GM23338 (cell line): ENCODE measurements at regions not wholly inside any gene's neighbourhood (a gene's known extent, or its start where the extent isn't known, plus 50 kb on each side); places are given as distances from the start of the nearest gene placed in this dataset.

Experiments
- ATAC-seq: fragments of 200-7000 bp; cut with Tn5 transposase; 3 replicates; pipeline ENCODE4 v1.9.1; 2020
- DNase-seq: peaks from one replicate; pipeline ENCODE4 v3.0.0-alpha.2; 2015; ENCODE audit warnings: low spot score
- H2AFZ ChIP-seq: fragments of 200-600 bp; sonication (generic); 2 replicates; pipeline ENCODE4 v1.8.0; 2016; ENCODE audit warnings: antibody characterized with exemption, mild to moderate bottlenecking, moderate library complexity
- H3F3A ChIP-seq: fragments of 200-600 bp; sonication (generic); replicated peaks from 2 replicates; pipeline ENCODE4 v1.8.0; 2017; ENCODE audit warnings: antibody characterized with exemption, mixed run types, low read depth
- H3K27ac ChIP-seq: fragments of 200-600 bp; sonication (generic); 2 replicates; pipeline ENCODE4 v1.6.1; 2016; ENCODE audit warnings: low read depth
- H3K27me3 ChIP-seq: fragments of 200-600 bp; sonication (generic); 2 replicates; pipeline ENCODE4 v1.8.0; 2016; ENCODE audit warnings: mild to moderate bottlenecking, mixed run types, moderate library complexity; ENCODE audit not compliant: insufficient read depth
- H3K36me3 ChIP-seq: fragments of 200-600 bp; sonication (generic); 2 replicates; pipeline ENCODE4 v1.8.0; 2016; ENCODE audit warnings: mild to moderate bottlenecking; ENCODE audit not compliant: insufficient read depth
- H3K4me1 ChIP-seq: fragments of 200-600 bp; sonication (generic); 2 replicates; pipeline ENCODE4 v1.8.0; 2016; ENCODE audit warnings: mild to moderate bottlenecking, moderate library complexity; ENCODE audit not compliant: insufficient read depth
- H3K4me2 ChIP-seq: fragments of 200-600 bp; sonication (generic); 2 replicates; pipeline ENCODE4 v1.7.1; 2017; ENCODE audit warnings: mixed run types
- H3K4me3 ChIP-seq: fragments of 200-600 bp; sonication (generic); 2 replicates; pipeline ENCODE4 v1.6.1; 2016; ENCODE audit warnings: mixed run types
- H3K79me2 ChIP-seq: fragments of 200-600 bp; sonication (generic); replicated peaks from 2 replicates; pipeline ENCODE4 v1.8.0; 2017; ENCODE audit warnings: mild to moderate bottlenecking; ENCODE audit not compliant: insufficient read depth
- H3K9me2 ChIP-seq: fragments of 200-600 bp; sonication (generic); 2 replicates; pipeline ENCODE4 v1.8.0; 2017; ENCODE audit not compliant: insufficient read depth
- H4K20me1 ChIP-seq: fragments of 200-600 bp; sonication (generic); replicated peaks from 2 replicates; pipeline ENCODE4 v1.8.0; 2017; ENCODE audit warnings: mild to moderate bottlenecking; ENCODE audit not compliant: insufficient read depth
- H3K27ac Mint-ChIP-seq: 2 replicates; pipeline ENCODE4 v1.8.0; 2020; ENCODE audit warnings: inconsistent platforms, mild to moderate bottlenecking, moderate library complexity, mixed read lengths
- H3K27me3 Mint-ChIP-seq: 3 replicates; pipeline ENCODE4 v1.8.0; 2022; ENCODE audit warnings: low read depth, mild to moderate bottlenecking, moderate library complexity, mixed read lengths, inconsistent platforms; ENCODE audit not compliant: insufficient read depth, poor library complexity
- H3K36me3 Mint-ChIP-seq: 3 replicates; pipeline ENCODE4 v1.8.0; 2021; ENCODE audit warnings: low read depth, mild to moderate bottlenecking, inconsistent platforms, moderate library complexity, mixed read lengths
- H3K4me1 Mint-ChIP-seq: 3 replicates; pipeline ENCODE4 v1.8.0; 2020; ENCODE audit warnings: mild to moderate bottlenecking, inconsistent platforms, mixed read lengths
- H3K4me3 Mint-ChIP-seq: 3 replicates; pipeline ENCODE4 v1.8.0; 2021; ENCODE audit warnings: moderate library complexity, mild to moderate bottlenecking, inconsistent platforms, mixed read lengths
- H3K9me3 Mint-ChIP-seq: 3 replicates; pipeline ENCODE4 v1.8.0; 2020; ENCODE audit warnings: moderate library complexity, mild to moderate bottlenecking, inconsistent platforms, mixed read lengths
- CTCF ChIP-seq, 2 experiments: fragments of 200-600 bp in 1 of 2; sonication (generic) in 1 of 2; conservative IDR thresholded peaks; 2 replicates each; pipeline versions ENCODE4 v1.5.1 to v1.6.1; 2016 to 2017; ENCODE audit warnings: antibody characterized with exemption in 2 of 2, low read depth in 2 of 2, mild to moderate bottlenecking in 2 of 2, moderate library complexity in 1 of 2
- ETS1 ChIP-seq: IDR thresholded peaks from 2 replicates; pipeline ENCODE4 v1.6.1; 2016; ENCODE audit warnings: antibody characterized with exemption
- EZH2 ChIP-seq: fragments of 200-600 bp; sonication (generic); IDR thresholded peaks from one replicate; pipeline ENCODE4 v1.8.0; 2017; ENCODE audit warnings: antibody characterized with exemption, mild to moderate bottlenecking, low read depth; ENCODE audit not compliant: unreplicated experiment
- POLR2AphosphoS5 ChIP-seq: IDR thresholded peaks from 2 replicates; pipeline ENCODE4 v1.6.1; 2016; ENCODE audit warnings: antibody characterized with exemption, low read depth
- REST ChIP-seq: IDR thresholded peaks from one replicate; pipeline ENCODE4 v1.6.1; 2018; ENCODE audit warnings: antibody characterized with exemption; ENCODE audit not compliant: unreplicated experiment
- STAT1 ChIP-seq: IDR thresholded peaks from one replicate; pipeline ENCODE4 v1.6.1; 2016; ENCODE audit warnings: antibody characterized with exemption; ENCODE audit not compliant: unreplicated experiment
- ZNF331 ChIP-seq: fragments of 250-450 bp; sonication (Bioruptor Pico); IDR thresholded peaks from 2 replicates; pipeline ENCODE4 v1.5.0; 2020; ENCODE audit warnings: low read depth, mild to moderate bottlenecking, moderate library complexity

GRCh38 chr21:35368326-35368725 is 319.2 kb upstream of the RUNX1 start:
- Histone ChIP-seq H3K4me1 (peaks cover 17% of the 10 kb centered on the region), H3K9me2 (peaks cover 8% of the 10 kb centered on the region; the same call in 1 of the 2 replicates), H3K27me3 (no peaks in the 10 kb centered on the region), H3K36me3 (no peaks in the 10 kb centered on the region), H3K27ac (no peak overlapping the region), H3F3A (no peaks in the 10 kb centered on the region), H3K4me3 (no peak overlapping the region), H4K20me1 (no peaks in the 10 kb centered on the region), H3K79me2 (no peaks in the 10 kb centered on the region), H3K4me2 (no peak overlapping the region), H2AFZ (no peak overlapping the region)
- peaks cover 10% of the 10 kb centered on the region for H3K4me1 Mint-ChIP-seq
- H3K9me3 Mint-ChIP-seq: no peaks in the 10 kb centered on the region; the same call in 2 of the 3 replicates
- ATAC-seq: no peak
- H3K36me3 Mint-ChIP-seq: no peaks in the 10 kb centered on the region
- DNase-seq: no peak
- H3K27me3 Mint-ChIP-seq: no peaks in the 10 kb centered on the region
- no peak overlapping the region; the same call in 1 of the 2 replicates for H3K27ac Mint-ChIP-seq
- TF ChIP-seq ZNF331 (CRISPR knock-in tag) (no peak), REST (no peak), ETS1 (no peak)
- no peak overlapping the region for H3K4me3 Mint-ChIP-seq

GRCh38 chr21:35367553-35367952 is 318.5 kb upstream of the RUNX1 start:
- Histone ChIP-seq H2AFZ (no peak overlapping the region), H3K27ac (no peak overlapping the region), H3K27me3 (no peaks in the 10 kb centered on the region), H4K20me1 (no peaks in the 10 kb centered on the region), H3K4me2 (0 out of 2 replicates have a peak overlapping the region, but pooled peaks have one; percentile 16), H3K79me2 (no peaks in the 10 kb centered on the region), H3K9me2 (peaks cover 8% of the 10 kb centered on the region; the same call in 1 of the 2 replicates), H3K36me3 (no peaks in the 10 kb centered on the region), H3K4me1 (peaks cover 17% of the 10 kb centered on the region), H3F3A (no peaks in the 10 kb centered on the region), H3K4me3 (no peak overlapping the region)
- H3K9me3 Mint-ChIP-seq: no peaks in the 10 kb centered on the region; the same call in 2 of the 3 replicates
- H3K27me3 Mint-ChIP-seq: no peaks in the 10 kb centered on the region
- peak; percentile 63 for ATAC-seq
- H3K4me3 Mint-ChIP-seq: no peak overlapping the region
- H3K36me3 Mint-ChIP-seq: no peaks in the 10 kb centered on the region
- H3K4me1 Mint-ChIP-seq: peaks cover 10% of the 10 kb centered on the region
- peak; percentile 4 for DNase-seq
- H3K27ac Mint-ChIP-seq: no peak overlapping the region
- no peak for TF ChIP-seq ETS1
- TF ChIP-seq EZH2: no peak
- no peak for TF ChIP-seq STAT1
- TF ChIP-seq ZNF331 (CRISPR knock-in tag): no peak
- no peak for TF ChIP-seq CTCF (conservative IDR thresholded peaks at IDR 0.05; ENCODE audit: low read depth in 2 of 2)
- no peak for TF ChIP-seq POLR2AphosphoS5
